B cell (primary cell): ENCODE measurements at regions not wholly inside any gene's neighbourhood (a gene's known extent, or its start where the extent isn't known, plus 50 kb on each side); places are given as distances from the start of the nearest gene placed in this dataset.

Source experiments
- ATAC-seq: fragments of 200-7000 bp; cut with Tn5 transposase; one replicate; pipeline ENCODE4 v1.10.0; 2021; ENCODE audit warnings: low read depth, mild to moderate bottlenecking, moderate number of reproducible peaks, moderate library complexity
- CTCF ChIA-PET: fragments of 350-600 bp; sonication (Branson Sonifier 250); formaldehyde crosslinking; loops from one replicate; lab custom pipeline; 2021; ENCODE audit warnings: antibody characterized with exemption, inconsistent platforms; lab: Charles Lee
- POLR2A ChIA-PET: fragments of 350-600 bp; sonication (Branson Sonifier 250); formaldehyde crosslinking; loops from one replicate; lab custom pipeline; 2021; ENCODE audit warnings: antibody characterized with exemption; lab: Charles Lee
- DNase-seq: peaks from one replicate; pipeline ENCODE4 v3.0.0; 2013
- H2AFZ ChIP-seq: 2 replicates; pipeline ENCODE4 v1.6.1; 2012; ENCODE audit warnings: mild to moderate bottlenecking, low read depth, low read length; ENCODE audit not compliant: insufficient read depth, poor library complexity, severe bottlenecking
- H3K27ac ChIP-seq, 2 donors: 1 replicate in 1 of 2; 2 replicates in 1 of 2; pipeline ENCODE4 v1.5.1; 2012 to 2013; ENCODE audit warnings: low read length in 2 of 2, mild to moderate bottlenecking in 2 of 2, moderate library complexity in 1 of 2
- H3K27me3 ChIP-seq, 4 experiments: fragments of 200-600 bp in 1 of 4; sonication (generic) in 1 of 4; replicated peaks in 1 of 4; 1 replicate in 2 of 4; 2 replicates in 2 of 4; pipeline versions ENCODE4 v1.6.1 to v1.7.0; 2013 to 2016; ENCODE audit warnings: low read length in 3 of 4, mild to moderate bottlenecking in 2 of 4, mixed read lengths in 1 of 4, moderate library complexity in 1 of 4; ENCODE audit not compliant: insufficient read depth in 4 of 4, control insufficient read depth in 3 of 4; ENCODE audit errors: control extremely low read depth in 1 of 4
- H3K36me3 ChIP-seq, 2 experiments: replicated peaks in 1 of 2; 1 replicate in 1 of 2; 2 replicates in 1 of 2; pipeline versions ENCODE4 v1.6.1 to v1.7.1; 2013; ENCODE audit warnings: low read length in 1 of 2; ENCODE audit not compliant: insufficient read depth in 2 of 2, control insufficient read depth in 1 of 2; ENCODE audit errors: control extremely low read depth in 1 of 2, extremely low read depth in 1 of 2
- H3K4me1 ChIP-seq, 2 donors: fragments of 200-600 bp in 1 of 2; sonication (generic) in 1 of 2; 1 replicate in 1 of 2; 2 replicates in 1 of 2; pipeline versions ENCODE4 v1.5.1 to v1.6.1; 2013 to 2017; ENCODE audit warnings: low read length in 2 of 2; ENCODE audit not compliant: control insufficient read depth in 2 of 2, insufficient read depth in 2 of 2
- H3K4me2 ChIP-seq: replicated peaks from 2 replicates; pipeline ENCODE3; 2012; ENCODE audit warnings: mild to moderate bottlenecking, low read depth, low read length; ENCODE audit not compliant: poor library complexity, severe bottlenecking
- H3K4me3 ChIP-seq, 5 experiments: fragments of 200-600 bp in 1 of 5; sonication (generic) in 1 of 5; 1 replicate in 3 of 5; 2 replicates in 2 of 5; pipeline versions ENCODE4 v1.5.1 to v1.7.0; 2011 to 2016; ENCODE audit warnings: low read length in 4 of 5, mild to moderate bottlenecking in 4 of 5, low read depth in 2 of 5, control low read depth in 1 of 5, moderate library complexity in 1 of 5; ENCODE audit not compliant: insufficient read depth in 1 of 5; ENCODE audit errors: control extremely low read depth in 1 of 5, extremely low read depth in 1 of 5
- H3K79me2 ChIP-seq: fragments of 200-600 bp; sonication (generic); one replicate; pipeline ENCODE4 v1.6.0; 2016; ENCODE audit warnings: low read length; ENCODE audit not compliant: control insufficient read depth, insufficient read depth
- H3K9ac ChIP-seq: fragments of 200-600 bp; sonication (generic); 2 replicates; pipeline ENCODE4 v1.6.1; 2017; ENCODE audit warnings: mild to moderate bottlenecking, low read length, moderate library complexity
- H3K9me3 ChIP-seq, 3 donors: one replicate each; pipeline versions ENCODE4 v1.6.1 to v1.7.1; 2013; ENCODE audit warnings: low read length in 2 of 3; ENCODE audit not compliant: control insufficient read depth in 2 of 3, insufficient read depth in 1 of 3; ENCODE audit errors: control extremely low read depth in 1 of 3
- H4K20me1 ChIP-seq: 2 replicates; pipeline ENCODE4 v1.6.0; 2012; ENCODE audit warnings: mild to moderate bottlenecking, low read length; ENCODE audit not compliant: insufficient read depth, control insufficient read depth, poor library complexity, severe bottlenecking
- H3K27ac Mint-ChIP-seq: one replicate; pipeline ENCODE4 v1.8.0; 2021; ENCODE audit warnings: mixed read lengths
- H3K27me3 Mint-ChIP-seq: one replicate; pipeline ENCODE4 v1.8.0; 2021; ENCODE audit warnings: mixed read lengths
- H3K4me1 Mint-ChIP-seq: one replicate; pipeline ENCODE4 v1.8.0; 2021; ENCODE audit warnings: mixed read lengths
- H3K4me3 Mint-ChIP-seq: one replicate; pipeline ENCODE4 v1.8.0; 2021; ENCODE audit warnings: mixed read lengths
- H3K9me3 Mint-ChIP-seq: one replicate; pipeline ENCODE4 v1.8.0; 2022; ENCODE audit warnings: mixed read lengths; ENCODE audit not compliant: insufficient read depth
- EZH2 ChIP-seq: IDR thresholded peaks from 2 replicates; pipeline ENCODE4 v1.6.1; 2012; ENCODE audit warnings: borderline replicate concordance, low read depth, mild to moderate bottlenecking, moderate library complexity, low read length; ENCODE audit not compliant: insufficient read depth, poor library complexity, severe bottlenecking
- WGBS: methylation state at CpG from one replicate; pipeline ENCODE4 v1.1.5; 2013; ENCODE audit warnings: missing lambda C conversion rate; ENCODE audit not compliant: insufficient coverage; 5-methylcytosine and 5-hydroxymethylcytosine counted together
- intact Hi-C: fragments of 100-400 bp; cut with micrococcal nuclease; formaldehyde crosslinking; loops from one replicate; pipeline ENCODE4 v1.10.0; 2022
- TF ChIP-seq, protein P1 (sequence below): fragments of 200-600 bp; IDR thresholded peaks from one replicate; pipeline ENCODE4 v1.8.0; 2022; ENCODE audit warnings: antibody characterized with exemption, mild to moderate bottlenecking

DNA sequence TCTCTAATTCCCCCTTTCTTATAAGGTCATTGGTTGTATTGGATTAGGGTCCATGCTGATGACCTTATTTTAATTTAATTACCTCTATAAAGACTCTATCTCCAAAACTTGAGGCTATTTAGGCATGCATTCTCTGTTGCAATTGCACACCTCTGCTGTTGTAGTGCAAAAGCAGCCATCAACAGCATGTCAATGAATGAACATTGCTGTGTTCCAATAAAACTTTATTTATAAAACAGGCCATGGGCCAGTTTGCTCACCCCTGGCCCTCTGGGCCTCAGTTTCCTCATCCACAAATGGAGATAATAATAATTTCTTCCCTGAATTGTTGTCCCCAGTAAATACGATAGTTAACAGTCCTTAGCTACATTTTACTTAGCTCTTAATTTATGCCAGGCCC, 100.4 kb upstream of the USP24 start:
- no peak overlapping the region for H3K4me3 ChIP-seq
- H2AFZ ChIP-seq, result no peak overlapping the region
- TF ChIP-seq, protein P1, sequence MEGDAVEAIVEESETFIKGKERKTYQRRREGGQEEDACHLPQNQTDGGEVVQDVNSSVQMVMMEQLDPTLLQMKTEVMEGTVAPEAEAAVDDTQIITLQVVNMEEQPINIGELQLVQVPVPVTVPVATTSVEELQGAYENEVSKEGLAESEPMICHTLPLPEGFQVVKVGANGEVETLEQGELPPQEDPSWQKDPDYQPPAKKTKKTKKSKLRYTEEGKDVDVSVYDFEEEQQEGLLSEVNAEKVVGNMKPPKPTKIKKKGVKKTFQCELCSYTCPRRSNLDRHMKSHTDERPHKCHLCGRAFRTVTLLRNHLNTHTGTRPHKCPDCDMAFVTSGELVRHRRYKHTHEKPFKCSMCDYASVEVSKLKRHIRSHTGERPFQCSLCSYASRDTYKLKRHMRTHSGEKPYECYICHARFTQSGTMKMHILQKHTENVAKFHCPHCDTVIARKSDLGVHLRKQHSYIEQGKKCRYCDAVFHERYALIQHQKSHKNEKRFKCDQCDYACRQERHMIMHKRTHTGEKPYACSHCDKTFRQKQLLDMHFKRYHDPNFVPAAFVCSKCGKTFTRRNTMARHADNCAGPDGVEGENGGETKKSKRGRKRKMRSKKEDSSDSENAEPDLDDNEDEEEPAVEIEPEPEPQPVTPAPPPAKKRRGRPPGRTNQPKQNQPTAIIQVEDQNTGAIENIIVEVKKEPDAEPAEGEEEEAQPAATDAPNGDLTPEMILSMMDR, result no peak
- no peak for TF ChIP-seq EZH2
- no CpG with 5 or more reads among the region's 1 CpG for WGBS
- no peak for ATAC-seq
- no peak overlapping the region for H3K27ac ChIP-seq
- Mint-ChIP-seq H3K9me3 (no peaks in the 10 kb centered on the region), H3K4me3 (no peak overlapping the region), H3K27me3 (peaks cover 6% of the 10 kb centered on the region), H3K4me1 (peaks cover 4% of the 10 kb centered on the region), H3K27ac (no peak overlapping the region)
- POLR2A ChIA-PET, result no interaction called here
- no peak overlapping the region for H3K9ac ChIP-seq
- no peak overlapping the region for H3K4me2 ChIP-seq
- no peaks in the 10 kb centered on the region for H3K4me1 ChIP-seq
- H4K20me1 ChIP-seq, result no peaks in the 10 kb centered on the region
- no peaks in the 10 kb centered on the region for H3K79me2 ChIP-seq
- H3K27me3 ChIP-seq, result peaks cover 0 to 11% (median 3%) of the 10 kb centered on the region in 4 experiments
- no peaks in the 10 kb centered on the region for H3K9me3 ChIP-seq
- CTCF ChIA-PET, result interaction anchor here (1.7 kb wide), 1 partner anchor 32 kb away, joined by 7 read pairs; no protein-coding TSS in a partner anchor
- no peaks in the 10 kb centered on the region for H3K36me3 ChIP-seq
- no peak for DNase-seq
- intact Hi-C loops, result no loop called here

DNA sequence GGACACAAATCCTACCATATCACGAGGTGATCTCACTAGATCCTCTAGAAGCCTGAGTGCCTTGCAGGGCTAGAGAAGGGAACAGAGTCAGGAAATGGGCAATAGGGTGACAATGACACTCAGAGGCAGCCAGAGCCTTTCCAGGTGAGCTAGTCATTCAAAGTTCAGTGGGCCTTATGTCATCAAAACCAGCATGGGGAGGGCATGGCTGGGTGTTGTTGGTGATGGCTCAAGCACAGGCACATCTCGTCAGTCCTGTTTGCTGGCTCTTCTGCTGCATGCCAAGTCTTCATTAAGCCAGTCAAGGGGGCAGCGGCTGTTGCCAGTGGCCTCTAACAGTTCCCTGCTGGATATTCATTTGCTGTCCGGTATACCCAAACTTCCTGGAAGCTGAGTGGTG, 99.6 kb upstream of the USP24 start:
- Mint-ChIP-seq H3K27me3 (peaks cover 6% of the 10 kb centered on the region), H3K4me1 (peaks cover 4% of the 10 kb centered on the region), H3K4me3 (no peak overlapping the region), H3K9me3 (no peaks in the 10 kb centered on the region), H3K27ac (no peak overlapping the region)
- no peak for TF ChIP-seq EZH2
- TF ChIP-seq, protein P1, result no peak
- no peak overlapping the region for H2AFZ ChIP-seq
- ChIA-PET CTCF (interaction anchor here (1.7 kb wide), 1 partner anchor 31 kb away, joined by 7 read pairs; no protein-coding TSS in a partner anchor), POLR2A (no interaction called here)
- H4K20me1 ChIP-seq, result no peaks in the 10 kb centered on the region
- no peak overlapping the region for H3K9ac ChIP-seq
- H3K27ac ChIP-seq, result no peak overlapping the region
- no peaks in the 10 kb centered on the region for H3K4me1 ChIP-seq
- no peaks in the 10 kb centered on the region for H3K79me2 ChIP-seq
- H3K9me3 ChIP-seq, result no peaks in the 10 kb centered on the region
- no peak for DNase-seq
- no peak overlapping the region for H3K4me3 ChIP-seq
- H3K27me3 ChIP-seq, result peaks cover 0 to 11% (median 3%) of the 10 kb centered on the region in 4 experiments
- intact Hi-C loops, result no loop called here
- ATAC-seq, result no peak
- H3K4me2 ChIP-seq, result no peak overlapping the region
- H3K36me3 ChIP-seq, result no peaks in the 10 kb centered on the region
- 76% methylated on average over 3 of the region's 4 CpGs for WGBS
